Fibroblast of skin of left biceps (primary cell): ENCODE measurements at regions not wholly inside any gene's neighbourhood (a gene's known extent, or its start where the extent isn't known, plus 50 kb on each side); places are given as distances from the start of the nearest gene placed in this dataset.

Experiments
- DNase-seq, 2 experiments: peaks; one replicate each; pipeline ENCODE4 v3.0.0-alpha.2; 2013; ENCODE audit warnings: low read depth in 2 of 2

DNA sequence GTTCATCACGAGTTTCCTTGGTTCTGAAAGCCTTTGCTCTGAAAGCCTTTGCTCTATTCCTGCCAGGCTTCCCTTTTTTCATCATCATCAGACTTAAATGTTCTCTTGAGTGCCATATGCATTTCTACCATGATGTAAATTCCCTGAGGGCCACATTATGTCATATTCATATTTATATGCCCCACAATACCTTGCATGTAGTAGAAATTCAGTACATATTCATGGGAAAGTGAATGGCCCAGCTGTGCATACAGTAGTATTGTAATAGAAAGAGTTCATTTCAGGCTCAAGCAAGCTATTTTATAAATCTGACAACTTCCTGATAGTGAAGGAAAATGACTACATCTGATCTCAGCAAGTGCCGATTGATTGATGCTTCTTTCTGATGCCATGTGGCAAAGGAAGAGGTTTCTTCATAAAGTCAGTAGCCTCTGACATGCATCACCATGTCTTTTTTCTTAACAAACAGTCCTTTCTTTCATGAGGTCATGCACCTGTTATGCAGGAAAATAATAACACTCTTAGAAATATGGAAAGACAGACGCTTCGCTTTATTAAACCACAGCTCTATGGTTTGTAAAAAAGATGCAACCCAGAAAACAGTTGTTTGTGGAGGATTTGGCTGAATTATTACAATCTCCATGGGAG lies 308.7 kb downstream of the SAMD5 start:
- no peak for DNase-seq

- DNase-seq: no peak
Measured at GRCh38 chr6:147820520-147820919, 312.0 kb downstream of the SAMD5 start.

- no peak for DNase-seq
Measured at GRCh38 chr6:147821295-147821897, 312.9 kb downstream of the SAMD5 start.

DNA sequence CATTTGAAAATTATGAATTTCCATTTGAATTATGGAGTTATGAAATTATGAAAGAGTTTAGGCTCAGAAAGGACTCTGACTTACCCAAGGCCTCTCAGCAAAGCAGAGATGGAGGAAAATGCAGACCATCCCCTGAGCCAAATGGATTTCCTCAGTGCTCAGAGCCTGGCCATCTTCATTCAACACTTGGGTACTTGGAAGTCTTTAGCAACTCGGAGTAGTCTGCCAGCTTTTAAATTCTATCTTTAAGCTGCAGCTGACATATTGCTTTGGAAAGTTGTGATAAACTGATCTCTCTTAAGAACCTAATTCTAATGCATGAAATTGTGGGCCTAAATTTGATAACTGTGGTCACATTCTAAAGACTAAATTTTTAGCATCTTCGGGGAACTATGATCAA lies 315.4 kb downstream of the SAMD5 start:
- no peak for DNase-seq

GRCh38 chr6:147825848-147826247 lies 317.4 kb downstream of the SAMD5 start:
- no peak for DNase-seq

GRCh38 chr6:147826698-147827097 lies 318.2 kb downstream of the SAMD5 start:
- DNase-seq: no peak

GRCh38 chr6:147829418-147829817 lies 320.9 kb downstream of the SAMD5 start:
- no peak for DNase-seq

DNA sequence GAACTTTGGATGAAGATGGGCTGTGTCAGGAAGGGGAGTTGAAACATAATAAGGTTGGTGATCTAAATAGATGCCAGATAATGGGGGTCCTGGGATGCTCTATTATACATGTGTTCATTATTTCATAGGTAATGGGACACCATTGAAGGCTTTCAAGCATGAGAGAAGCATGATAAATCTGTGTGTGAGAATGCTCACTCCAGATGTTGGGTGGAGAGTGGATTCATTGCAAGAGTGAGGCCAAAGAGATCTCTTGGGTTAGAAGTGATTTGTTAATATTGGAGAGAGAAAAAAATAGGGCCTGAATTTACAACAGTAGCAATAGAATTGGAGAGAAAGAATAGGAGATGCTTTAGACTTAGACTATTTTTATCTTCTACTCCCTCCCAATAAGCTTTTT lies 321.3 kb downstream of the SAMD5 start:
- no peak for DNase-seq

DNA sequence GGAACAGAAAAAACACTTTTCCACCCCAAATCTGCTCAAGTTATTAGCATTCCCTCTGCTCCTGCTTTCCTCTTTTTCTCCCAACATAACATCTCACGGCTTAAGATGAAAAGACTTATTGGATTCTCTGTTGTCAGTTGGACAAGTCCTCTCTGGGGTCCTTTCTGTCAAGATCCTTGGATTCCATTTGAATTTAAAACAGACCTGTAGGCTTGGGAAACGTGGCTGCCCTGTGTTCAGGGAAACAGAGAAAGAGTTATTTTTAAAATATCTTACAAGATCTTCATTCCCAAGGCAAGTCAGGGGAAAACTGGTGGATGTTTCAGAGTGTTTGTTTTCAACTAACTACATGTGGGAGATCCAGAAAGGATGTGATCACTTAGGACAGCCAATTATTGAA lies 322.9 kb downstream of the SAMD5 start:
- no peak for DNase-seq

DNA sequence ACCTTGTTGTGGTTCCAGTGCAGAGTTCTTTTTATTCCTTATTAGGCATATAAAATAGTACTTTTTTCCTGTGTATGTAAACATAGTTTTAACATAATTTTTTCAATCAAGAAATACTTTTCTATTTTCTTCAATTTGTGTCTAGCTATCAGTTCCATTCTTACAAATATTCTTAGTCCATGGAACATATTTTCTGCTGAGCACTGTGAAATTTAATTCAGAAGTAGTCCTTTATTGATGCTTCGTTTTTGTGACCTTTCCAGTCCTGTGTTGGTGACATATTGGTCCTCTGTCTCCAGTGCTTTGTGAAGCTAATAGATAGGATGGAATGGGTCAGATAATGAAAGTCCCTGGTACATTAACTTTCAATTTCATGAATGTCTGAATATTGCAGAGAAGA lies 325.1 kb downstream of the SAMD5 start:
- no peak for DNase-seq

- DNase-seq: no peak
Measured at GRCh38 chr6:147834084-147834776, 325.7 kb downstream of the SAMD5 start.

- DNase-seq: no peak
Measured at GRCh38 chr6:147837540-147837939, 329.1 kb downstream of the SAMD5 start.

DNA sequence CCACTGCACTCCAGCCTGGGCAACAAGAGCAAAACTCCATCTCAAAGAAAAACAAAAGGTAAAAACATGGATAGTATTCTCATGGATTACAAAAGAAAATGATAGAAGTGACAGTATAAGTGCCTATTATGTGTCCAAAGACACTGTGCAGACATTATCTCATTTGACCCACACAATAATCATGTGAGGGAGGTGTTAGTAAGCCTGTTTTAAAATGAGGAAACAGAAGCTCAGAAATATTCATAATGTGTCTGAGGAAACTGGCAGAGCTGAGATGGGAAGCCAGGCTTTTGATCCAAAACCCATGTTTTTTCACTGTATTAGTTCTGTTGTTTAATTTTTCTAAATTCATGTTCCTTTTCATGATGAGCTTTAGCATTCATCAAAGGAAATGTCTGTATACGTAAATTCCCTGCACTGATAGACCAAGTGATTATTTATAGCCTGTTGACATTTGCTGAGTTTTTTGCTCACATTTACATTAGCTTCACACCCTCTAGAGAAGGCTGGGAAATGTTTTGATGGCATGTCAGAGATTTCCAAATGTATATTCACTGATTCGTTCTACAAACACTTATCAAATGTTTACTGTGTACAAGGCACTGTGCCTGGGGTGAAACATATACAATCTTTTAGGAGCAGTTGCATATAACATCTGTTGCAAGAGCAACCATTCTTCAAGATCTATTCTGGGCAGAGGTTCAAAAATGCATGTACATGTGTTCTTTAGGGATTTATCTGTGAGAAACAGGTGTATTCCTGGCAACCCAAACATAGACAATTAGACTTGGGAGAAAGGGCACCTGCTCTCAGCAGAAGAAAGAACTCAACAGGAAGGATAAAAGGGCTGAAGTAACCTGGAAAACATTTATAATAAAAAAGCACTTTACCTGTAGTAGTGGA lies 331.5 kb downstream of the SAMD5 start:
- no peak for DNase-seq

GRCh38 chr6:147841547-147842148 lies 333.2 kb downstream of the SAMD5 start:
- DNase-seq: no peak

GRCh38 chr6:147849401-147850330 lies 341.2 kb downstream of the SAMD5 start:
- no peak for DNase-seq

DNA sequence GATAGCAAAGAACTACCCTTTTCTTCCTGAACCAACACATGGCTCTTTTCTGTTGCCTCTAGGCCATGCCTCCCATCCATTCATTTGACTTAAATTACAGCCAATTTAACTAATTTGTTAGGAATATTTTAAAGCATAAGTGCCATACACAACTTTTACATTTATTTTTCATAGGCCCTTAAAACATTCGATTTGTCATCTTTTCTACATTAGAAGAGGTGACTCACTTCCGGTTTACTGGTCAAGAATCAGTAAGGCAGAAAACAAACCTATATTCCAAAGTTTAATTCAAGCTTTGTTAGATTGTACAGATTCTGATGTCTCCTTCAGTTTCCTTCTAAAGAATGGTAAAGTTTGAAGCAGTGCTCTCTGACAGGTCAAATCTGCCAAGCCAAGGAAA lies 344.3 kb downstream of the SAMD5 start:
- DNase-seq: no peak

DNA sequence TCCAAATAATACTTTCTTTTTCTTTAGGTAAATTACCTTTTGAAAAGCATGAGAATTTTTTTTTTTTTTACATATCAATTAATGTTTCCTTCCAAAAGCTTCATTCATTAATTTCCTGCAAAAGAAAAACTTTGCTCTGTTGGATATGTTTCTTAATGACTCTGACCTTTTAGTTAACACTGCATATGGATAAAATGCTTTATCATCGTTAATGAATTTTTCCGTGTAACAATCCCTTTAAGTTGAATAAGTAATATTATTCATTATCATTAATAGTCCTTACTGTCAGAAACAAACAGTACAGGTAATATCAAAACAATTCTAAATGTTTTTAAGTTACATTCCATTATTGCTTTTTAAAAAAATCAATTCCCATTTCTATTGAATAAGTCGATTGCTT lies 345.1 kb downstream of the SAMD5 start:
- DNase-seq: no peak

DNA sequence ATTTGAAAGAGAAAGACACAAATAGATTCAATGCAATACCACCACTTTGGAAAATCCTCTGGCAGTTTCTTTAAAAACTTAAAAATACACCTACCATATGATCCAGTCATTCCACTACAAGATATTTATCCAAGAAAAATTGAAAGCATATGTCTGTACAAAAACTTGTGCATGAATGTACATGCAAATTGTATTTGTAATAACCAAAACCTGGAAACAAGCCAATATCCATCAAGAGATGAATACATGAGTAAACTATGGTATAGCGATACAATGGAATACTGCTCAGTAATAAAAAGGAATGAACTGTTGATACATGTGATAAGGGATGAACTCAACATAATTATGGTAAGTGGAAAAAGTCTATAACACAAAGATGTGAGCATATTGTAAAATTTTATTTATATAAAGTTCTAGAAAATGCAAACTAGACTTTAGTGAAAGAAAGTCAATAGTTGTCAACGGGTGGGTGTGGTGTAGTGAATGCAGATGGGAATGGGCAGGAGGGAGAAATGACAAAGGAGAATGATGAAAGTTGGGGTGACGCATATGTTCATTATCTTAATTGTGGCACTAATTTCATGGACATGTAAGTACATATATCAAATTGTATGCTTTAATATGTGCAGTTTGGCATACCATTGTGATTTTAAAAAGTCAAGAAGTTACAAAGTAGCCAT lies 347.5 kb downstream of the SAMD5 start:
- peak; percentile 17 to 19 for DNase-seq

DNA sequence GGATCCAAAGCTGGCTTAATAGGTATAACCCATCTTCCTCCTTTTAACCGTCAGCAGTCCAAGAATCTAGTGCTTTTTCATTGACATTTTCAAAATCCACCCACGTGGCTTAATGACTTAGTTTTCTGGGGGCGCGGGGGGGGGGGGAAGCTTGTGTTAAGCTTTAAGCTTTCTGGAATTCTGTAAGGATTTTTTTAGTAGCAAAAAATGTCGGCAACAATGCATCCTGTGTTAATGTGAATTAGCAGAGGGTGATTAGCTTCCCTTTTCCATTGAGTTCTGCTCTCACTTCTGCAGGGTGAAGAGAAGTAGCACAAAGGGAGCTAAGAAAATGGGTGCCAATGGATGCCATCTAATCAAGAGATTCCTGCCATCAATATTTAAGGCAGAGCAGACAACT lies 348.2 kb downstream of the SAMD5 start:
- no peak for DNase-seq

DNA sequence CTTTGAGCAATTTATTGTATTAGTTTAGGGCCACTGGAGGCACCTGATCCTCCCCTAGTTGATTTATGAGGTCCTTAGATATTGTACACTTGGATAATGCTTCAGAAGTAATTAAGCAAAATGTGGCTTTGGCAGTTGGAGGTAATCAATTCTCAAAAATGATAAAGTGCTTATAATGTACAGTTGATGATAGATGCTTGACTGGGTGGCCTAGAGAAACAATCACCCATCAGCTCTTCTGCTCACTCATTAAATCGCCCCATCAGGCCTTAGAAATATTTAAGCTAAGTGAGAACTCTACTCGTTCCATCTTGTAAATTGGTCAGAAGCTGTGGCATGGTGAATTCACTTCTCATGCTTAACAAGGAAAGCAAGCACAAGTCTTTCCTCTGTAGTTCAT lies 349.9 kb downstream of the SAMD5 start:
- no peak for DNase-seq
